H1 (cell line): ENCODE measurements at regions not wholly inside any gene's neighbourhood (a gene's known extent, or its start where the extent isn't known, plus 50 kb on each side); places are given as distances from the start of the nearest gene placed in this dataset.

Source experiments
- CHD7 ChIP-seq: fragments of 300-600 bp; sonication (generic); IDR thresholded peaks from 2 replicates; pipeline ENCODE4 v1.7.1; 2012; ENCODE audit warnings: low read length, moderate library complexity, mild to moderate bottlenecking, inconsistent platforms; ENCODE audit not compliant: insufficient replicate concordance
- HDAC2 ChIP-seq, 2 experiments: fragments of 300-600 bp in 1 of 2; sonication (generic) in 1 of 2; IDR thresholded peaks; 2 replicates each; pipeline ENCODE4 v1.6.1; 2011 to 2012; ENCODE audit warnings: low read depth in 2 of 2, low read length in 2 of 2, mild to moderate bottlenecking in 2 of 2, moderate library complexity in 2 of 2, borderline replicate concordance in 1 of 2, inconsistent platforms in 1 of 2
- KDM4A ChIP-seq: IDR thresholded peaks from one replicate; pipeline ENCODE4 v1.7.1; 2012; ENCODE audit warnings: low read depth, mild to moderate bottlenecking, moderate library complexity, low read length, inconsistent platforms; ENCODE audit not compliant: severe bottlenecking
- MAFK ChIP-seq: IDR thresholded peaks from 2 replicates; pipeline ENCODE4 v1.6.1; 2012; ENCODE audit warnings: low read depth, mild to moderate bottlenecking, improper control_type of control experiment, low read length
- TAF7 ChIP-seq: optimal IDR thresholded peaks from 2 replicates; pipeline ENCODE3; 2011; ENCODE audit warnings: low read depth, mild to moderate bottlenecking, inconsistent platforms, low read length, moderate library complexity, borderline replicate concordance
- TEAD4 ChIP-seq: IDR thresholded peaks from 2 replicates; pipeline ENCODE4 v1.6.1; 2012; ENCODE audit warnings: low read depth, low read length, inconsistent platforms, mixed read lengths
- YY1 ChIP-seq: IDR thresholded peaks from 2 replicates; pipeline ENCODE4 v1.6.1; 2011; ENCODE audit warnings: low read depth, mild to moderate bottlenecking, low read length

- TF ChIP-seq CHD7 (no peak), KDM4A (peak; percentile 24), MAFK (peak; percentile 70; the same call in 1 of the 2 replicates), HDAC2 (IDR thresholded peaks at IDR 0.05; ENCODE audit: borderline replicate concordance in 1 of 2, low read depth in 2 of 2, low read length in 2 of 2) (peak in 1 of 2 experiments; percentile 4; a peak in 1 of 4 replicates), TEAD4 (peak; percentile 65; the same call in 1 of the 2 replicates), TAF7 (peak; percentile 25), YY1 (0 out of 2 replicates have a peak, but pooled peaks have one; percentile 41)
Observed at GRCh38 chr6:27617700-27618689, 145.1 kb upstream of the ZNF184 start (continued).
